Small intestine (tissue), 7 donors: ENCODE measurements at regions not wholly inside any gene's neighbourhood (a gene's known extent, or its start where the extent isn't known, plus 50 kb on each side); places are given as distances from the start of the nearest gene placed in this dataset.

Experiments used
- DNase-seq, 2 donors: peaks; one replicate each; pipeline versions ENCODE4 v3.0.0 to v3.0.0-alpha.2; 2013
- FAIRE-seq: peaks from 2 replicates; lab custom pipeline; 2012; peaks lifted over from hg19 to GRCh38; lab: Jason Lieb, UNC
- H3K27ac ChIP-seq, 3 donors: one replicate each; pipeline ENCODE4 v1.5.1; 2013; ENCODE audit warnings: low read length in 2 of 3, mild to moderate bottlenecking in 2 of 3, control low read depth in 1 of 3, inconsistent platforms in 1 of 3, low read depth in 1 of 3, moderate library complexity in 1 of 3
- H3K27me3 ChIP-seq, 3 donors: one replicate each; pipeline ENCODE4 v1.6.1; 2013; ENCODE audit warnings: low read length in 3 of 3, inconsistent platforms in 1 of 3; ENCODE audit not compliant: control insufficient read depth in 3 of 3, insufficient read depth in 3 of 3
- H3K36me3 ChIP-seq, 3 donors: one replicate each; pipeline ENCODE4 v1.6.1; 2013; ENCODE audit warnings: low read length in 3 of 3, inconsistent platforms in 1 of 3, low read depth in 1 of 3, mild to moderate bottlenecking in 1 of 3, moderate library complexity in 1 of 3; ENCODE audit not compliant: control insufficient read depth in 3 of 3, insufficient read depth in 2 of 3
- H3K4me1 ChIP-seq, 3 donors: one replicate each; pipeline ENCODE4 v1.6.1; 2013; ENCODE audit warnings: low read length in 2 of 3, inconsistent platforms in 1 of 3, low read depth in 1 of 3, mild to moderate bottlenecking in 1 of 3, moderate library complexity in 1 of 3; ENCODE audit not compliant: control insufficient read depth in 3 of 3, insufficient read depth in 2 of 3
- H3K4me3 ChIP-seq, 3 donors: one replicate each; pipeline ENCODE4 v1.5.1; 2013; ENCODE audit warnings: low read length in 3 of 3, control low read depth in 1 of 3, inconsistent platforms in 1 of 3, low read depth in 1 of 3, mild to moderate bottlenecking in 1 of 3, moderate library complexity in 1 of 3
- H3K9me3 ChIP-seq, 2 donors: one replicate each; pipeline ENCODE4 v1.6.1; 2013; ENCODE audit warnings: low read depth in 1 of 2, low read length in 1 of 2; ENCODE audit not compliant: control insufficient read depth in 2 of 2, insufficient read depth in 1 of 2
- WGBS, 3 donors: extraction: QIAGEN DNeasy Blood & Tissue Kit; methylation state at CpG; one replicate each; pipeline ENCODE4 v1.1.7; 2013; 5-methylcytosine and 5-hydroxymethylcytosine counted together
- donor health status: healthy with polysubstance abuse.
- donor health status: control.
- donor health status: control.
- donor health status: Bipolar disorder and iron deficiency.
- donor health status: healthy.

DNA sequence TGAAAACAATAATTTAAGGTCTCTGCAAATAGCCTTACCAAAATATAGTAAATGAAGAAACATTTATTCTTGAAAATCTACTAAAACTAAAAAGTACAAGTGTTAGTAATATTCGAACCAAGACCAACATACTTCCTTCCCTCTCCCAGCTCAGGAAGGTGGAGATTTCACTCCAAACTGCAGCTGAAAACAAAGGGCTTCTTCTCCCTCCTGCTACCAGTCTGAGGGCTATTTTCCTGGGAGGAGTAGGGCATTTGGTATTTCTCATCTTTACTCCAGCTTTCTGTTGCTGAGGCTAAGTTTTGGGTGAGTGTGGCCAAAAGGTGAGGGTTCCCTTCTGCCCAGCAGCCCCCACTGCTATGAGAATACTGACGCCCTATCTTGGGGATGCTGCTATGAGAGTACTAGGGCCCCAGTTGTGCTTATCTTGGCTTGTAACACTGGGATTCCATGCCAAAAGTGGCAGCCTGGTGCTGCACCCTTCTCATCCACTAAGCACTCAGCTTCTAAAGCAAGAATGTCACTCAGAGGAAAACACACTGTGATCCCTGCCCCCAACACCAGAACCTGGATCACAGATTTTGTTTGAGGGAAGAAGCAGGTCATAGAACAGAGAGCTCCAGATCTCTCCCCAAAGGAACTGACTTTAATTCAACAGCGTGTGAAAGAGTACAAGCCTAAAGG lies 130.7 kb upstream of the KLF7 start:
- no peaks in the 10 kb centered on the region for H3K36me3 ChIP-seq
- H3K4me1 ChIP-seq: no peaks in the 10 kb centered on the region
- H3K9me3 ChIP-seq: no peaks in the 10 kb centered on the region
- 70 to 74% (median 73%) methylated on average over 3 of the region's 3 CpGs for WGBS, 3 donors
- FAIRE-seq (no peak), DNase-seq (no peak)
- no peaks in the 10 kb centered on the region for H3K27me3 ChIP-seq
- H3K4me3 ChIP-seq: no peak overlapping the region
- no peak overlapping the region for H3K27ac ChIP-seq

DNA sequence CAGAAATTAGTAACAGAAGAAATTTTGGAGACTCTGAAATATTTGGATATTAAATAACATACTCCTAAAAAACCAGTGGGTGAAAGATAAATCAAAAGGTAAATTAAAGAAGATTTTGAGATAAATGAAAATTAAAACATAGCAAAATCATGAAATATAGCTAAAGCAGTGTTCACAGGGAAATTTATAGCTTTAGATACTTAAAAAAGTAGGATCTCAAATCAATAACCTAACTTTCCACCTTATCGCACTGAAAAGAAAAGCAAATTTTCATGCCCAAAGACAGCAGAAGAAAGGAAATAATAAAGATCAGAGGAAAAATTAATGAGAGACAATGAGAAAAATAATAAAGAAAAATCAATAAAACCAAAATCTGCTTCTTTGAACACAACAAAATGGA lies 135.1 kb upstream of the KLF7 start:
- DNase-seq: no peak
- Histone ChIP-seq H3K27me3 (no peaks in the 10 kb centered on the region), H3K36me3 (no peaks in the 10 kb centered on the region), H3K9me3 (no peaks in the 10 kb centered on the region), H3K27ac (no peak overlapping the region), H3K4me3 (no peak overlapping the region), H3K4me1 (no peaks in the 10 kb centered on the region)
- WGBS, 3 donors: 90 to 100% (median 90%) methylated on average over 1 of the region's 1 CpG
- FAIRE-seq: no peak

DNA sequence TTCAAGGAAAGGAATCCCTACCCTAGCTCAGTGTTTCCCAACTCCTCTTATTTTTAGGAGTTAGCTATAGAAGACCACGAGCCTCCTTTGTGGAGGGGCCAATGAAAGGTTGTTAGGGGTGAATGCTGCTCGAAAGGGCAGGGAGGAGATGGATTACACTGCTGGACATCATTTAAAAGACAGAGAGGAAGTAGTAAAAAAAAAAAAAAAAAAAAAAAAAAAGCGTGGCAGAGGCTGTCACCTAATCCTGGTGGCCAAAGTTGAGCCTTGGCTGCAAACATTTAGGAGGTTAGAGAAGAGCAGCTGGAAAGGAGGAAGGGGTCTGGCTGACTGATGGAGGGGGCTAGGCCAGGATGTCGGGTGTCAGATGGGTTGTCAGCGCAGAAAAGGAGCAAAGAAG lies 139.0 kb upstream of the KLF7 start:
- DNase-seq (no peak), FAIRE-seq (no peak)
- H3K4me3 ChIP-seq: no peak overlapping the region
- H3K9me3 ChIP-seq: no peaks in the 10 kb centered on the region
- 59 to 72% (median 69%) methylated on average over 4 to 5 of the region's 5 CpGs for WGBS, 3 donors
- peaks cover 0 to 7% (median 0%) of the 10 kb centered on the region in 3 donors for H3K27me3 ChIP-seq
- H3K36me3 ChIP-seq: no peaks in the 10 kb centered on the region
- H3K4me1 ChIP-seq: no peaks in the 10 kb centered on the region
- no peak overlapping the region for H3K27ac ChIP-seq

DNA sequence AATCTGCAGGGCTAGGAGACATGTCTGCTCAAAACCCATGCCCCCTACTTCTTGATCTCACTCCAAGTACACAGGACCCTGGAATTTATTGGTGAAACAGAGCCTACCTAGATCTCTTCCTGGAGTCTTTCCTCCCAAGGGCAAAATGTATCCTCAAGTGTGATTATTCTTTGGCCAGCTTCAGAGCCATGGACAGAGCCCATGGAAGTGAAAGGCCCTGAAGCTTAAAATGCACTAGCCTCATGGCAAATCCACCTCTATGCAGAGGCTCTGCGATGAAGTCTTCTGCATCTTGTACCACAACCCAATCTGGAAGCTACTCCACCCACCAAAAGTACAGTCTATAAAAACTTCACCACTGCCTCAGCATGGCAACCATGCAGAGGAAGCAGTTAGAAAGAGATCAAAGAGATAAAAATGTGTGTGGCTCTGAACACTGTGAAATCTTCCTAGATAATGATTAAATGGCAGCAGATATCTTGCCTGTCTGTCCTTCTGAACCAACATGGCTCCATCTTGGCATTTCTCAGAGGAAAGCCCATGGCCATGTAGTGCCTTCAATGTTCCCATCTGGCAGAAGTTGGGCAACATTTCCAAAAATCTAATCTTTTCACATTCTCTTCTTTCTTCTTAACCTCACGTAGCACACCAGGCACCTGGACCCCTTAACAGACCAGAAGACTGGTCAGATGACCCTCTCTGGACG lies 142.9 kb upstream of the KLF7 start:
- FAIRE-seq (no peak), DNase-seq (no peak)
- Histone ChIP-seq H3K4me3 (no peak overlapping the region), H3K27ac (no peak overlapping the region), H3K27me3 (peaks cover 0 to 7% (median 0%) of the 10 kb centered on the region in 3 donors), H3K36me3 (no peaks in the 10 kb centered on the region), H3K9me3 (no peaks in the 10 kb centered on the region), H3K4me1 (peaks cover 0 to 8% (median 0%) of the 10 kb centered on the region in 3 donors)
- WGBS, 3 donors: 75 to 88% (median 87%) methylated on average over 3 of the region's 3 CpGs

DNA sequence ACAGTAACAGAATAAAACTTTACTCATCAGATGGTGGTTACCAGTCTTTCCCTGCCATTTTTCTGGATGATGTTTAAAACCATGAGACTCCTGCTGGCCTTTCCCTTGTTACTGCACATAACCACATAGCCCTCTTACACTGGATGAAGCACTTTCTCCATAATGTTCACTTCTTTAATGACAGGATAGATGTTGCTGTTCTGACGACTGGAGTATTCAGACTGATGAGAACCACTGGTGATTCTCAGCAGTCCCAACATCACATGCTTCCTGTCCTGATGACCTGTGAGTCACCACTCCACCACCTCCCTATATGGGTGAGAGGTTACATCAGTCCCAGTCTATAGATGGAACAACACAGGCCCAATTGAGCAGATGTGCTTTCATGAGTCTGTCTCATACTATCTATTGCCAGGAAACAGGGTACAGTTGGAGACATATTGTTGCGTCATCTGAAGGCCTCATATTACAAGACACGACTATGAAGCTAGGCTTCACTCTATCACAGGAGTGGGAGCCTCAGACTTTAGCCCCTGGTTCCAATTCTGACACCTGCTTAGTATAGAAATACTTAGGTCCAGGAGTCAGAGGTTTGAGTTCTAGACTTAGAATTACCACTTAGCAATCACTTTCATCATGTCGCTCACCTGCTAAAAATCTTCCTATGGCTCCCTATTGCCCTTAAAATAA lies 145.7 kb upstream of the KLF7 start:
- Histone ChIP-seq H3K27me3 (peaks cover 0 to 9% (median 0%) of the 10 kb centered on the region in 3 donors), H3K27ac (peak overlapping the region in 1 of 3 donors; percentile 79), H3K4me3 (no peak overlapping the region), H3K9me3 (no peaks in the 10 kb centered on the region), H3K4me1 (peaks cover 0 to 8% (median 0%) of the 10 kb centered on the region in 3 donors), H3K36me3 (no peaks in the 10 kb centered on the region)
- FAIRE-seq (no peak), DNase-seq (peak; percentile 33 to 42)
- 44 to 55% (median 51%) methylated on average over 4 of the region's 4 CpGs for WGBS, 3 donors

DNA sequence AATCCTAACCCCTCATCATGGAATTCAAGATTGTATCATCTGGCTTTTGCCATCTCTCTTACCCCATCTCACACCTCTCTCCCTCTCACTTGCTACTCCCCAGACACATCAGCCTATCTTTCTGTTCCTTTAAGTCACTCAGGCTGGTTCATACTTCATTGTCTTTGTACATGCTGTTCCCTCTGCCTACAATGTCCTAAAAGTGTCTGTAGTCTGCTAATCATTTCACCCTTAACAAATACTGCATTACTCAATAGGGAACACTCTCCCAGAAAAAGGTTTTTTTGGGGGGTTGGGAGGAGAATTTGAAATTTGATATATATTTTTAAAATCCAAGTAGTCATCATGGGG lies 146.2 kb upstream of the KLF7 start:
- Histone ChIP-seq H3K4me1 (peaks cover 0 to 8% (median 0%) of the 10 kb centered on the region in 3 donors), H3K9me3 (no peaks in the 10 kb centered on the region), H3K27ac (peak overlapping the region in 1 of 3 donors; percentile 79), H3K27me3 (peaks cover 0 to 9% (median 0%) of the 10 kb centered on the region in 3 donors), H3K36me3 (no peaks in the 10 kb centered on the region), H3K4me3 (no peak overlapping the region)
- FAIRE-seq: no peak
- DNase-seq: no peak

DNA sequence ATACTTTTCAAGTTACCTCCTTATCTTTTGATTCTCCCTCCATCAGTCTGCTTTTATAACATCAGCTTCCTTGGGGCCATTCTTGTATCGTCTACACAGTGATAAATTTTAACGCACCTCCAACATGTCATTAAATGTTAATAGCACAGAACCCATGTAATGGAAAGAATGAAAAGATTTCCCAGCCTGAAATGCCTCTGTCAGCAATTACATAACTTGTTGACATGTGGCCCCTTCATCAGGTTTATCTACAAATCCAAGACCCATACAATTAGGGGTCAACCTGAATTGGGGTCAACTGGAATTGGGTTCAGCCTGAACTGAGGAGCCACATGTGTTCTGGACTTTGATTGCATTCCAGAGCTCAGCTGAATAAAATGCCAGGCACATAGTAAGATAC lies 148.2 kb upstream of the KLF7 start:
- whole genome bisulfite sequencing, 3 donors: 35 to 63% (median 49%) methylated on average over 2 of the region's 2 CpGs
- no peak for FAIRE-seq

DNA sequence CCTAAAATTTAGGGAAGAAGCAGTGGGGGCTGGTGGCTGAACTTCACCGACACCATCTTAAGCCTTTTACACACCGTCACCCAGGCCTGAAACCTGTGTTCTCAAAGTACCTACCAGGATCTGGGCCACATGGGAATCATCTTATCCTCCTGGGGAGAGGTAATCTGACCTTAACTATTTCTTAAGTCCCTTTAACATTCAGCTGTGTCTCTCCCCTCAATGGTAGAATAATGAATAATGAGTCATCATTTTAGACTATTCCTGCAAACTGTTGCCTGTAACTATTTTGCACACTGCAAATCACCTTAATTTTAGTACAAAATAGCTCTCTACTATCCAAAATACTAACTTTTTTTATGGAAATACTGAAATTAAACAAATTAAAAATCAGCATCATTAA lies 149.4 kb upstream of the KLF7 start:
- DNase-seq (no peak), FAIRE-seq (no peak)
- no peak overlapping the region for H3K4me3 ChIP-seq
- H3K27ac ChIP-seq: no peak overlapping the region
- H3K27me3 ChIP-seq: peaks cover 0 to 2% (median 0%) of the 10 kb centered on the region in 3 donors
- H3K36me3 ChIP-seq: no peaks in the 10 kb centered on the region
- peaks cover 0 to 8% (median 0%) of the 10 kb centered on the region in 3 donors for H3K4me1 ChIP-seq
- WGBS, 3 donors: 90 to 95% (median 94%) methylated on average over 2 of the region's 2 CpGs
- H3K9me3 ChIP-seq: no peaks in the 10 kb centered on the region

More for the DNA sequence above, 148.2 kb upstream of the KLF7 start:
- H3K9me3 ChIP-seq: no peaks in the 10 kb centered on the region
- peaks cover 0 to 6% (median 0%) of the 10 kb centered on the region in 3 donors for H3K27me3 ChIP-seq
- H3K36me3 ChIP-seq: no peaks in the 10 kb centered on the region
- no peak overlapping the region for H3K27ac ChIP-seq
- H3K4me3 ChIP-seq: no peak overlapping the region
- H3K4me1 ChIP-seq: peaks cover 0 to 8% (median 0%) of the 10 kb centered on the region in 3 donors
- no peak for DNase-seq
